MM.1S (cell line): ENCODE measurements at regions not wholly inside any gene's neighbourhood (a gene's known extent, or its start where the extent isn't known, plus 50 kb on each side); places are given as distances from the start of the nearest gene placed in this dataset.

ENCODE experiments used
- DNase-seq: peaks from one replicate; pipeline ENCODE4 v3.0.0-alpha.2; 2015
- H2AFZ ChIP-seq: fragments of 300-600 bp; sonication (generic); 2 replicates; pipeline ENCODE4 v1.6.0; 2016; ENCODE audit warnings: antibody characterized with exemption, low read length
- H3F3A ChIP-seq: fragments of 300-600 bp; sonication (generic); 2 replicates; pipeline ENCODE4 v1.6.1; 2016; ENCODE audit warnings: mild to moderate bottlenecking, antibody characterized with exemption, low read length, moderate library complexity, mixed read lengths; ENCODE audit not compliant: insufficient read depth
- H3K27ac ChIP-seq: fragments of 300-600 bp; sonication (generic); 2 replicates; pipeline ENCODE4 v1.5.1; 2016; ENCODE audit warnings: mild to moderate bottlenecking, low read length
- H3K27me3 ChIP-seq: fragments of 300-600 bp; sonication (generic); replicated peaks from 2 replicates; pipeline ENCODE4 v1.6.0; 2016; ENCODE audit warnings: low read length; ENCODE audit not compliant: insufficient read depth
- H3K36me3 ChIP-seq: fragments of 300-600 bp; sonication (generic); replicated peaks from 2 replicates; pipeline ENCODE4 v1.6.1; 2016; ENCODE audit warnings: mild to moderate bottlenecking, low read length, mixed read lengths; ENCODE audit not compliant: insufficient read depth
- H3K4me1 ChIP-seq: fragments of 300-600 bp; sonication (generic); 2 replicates; pipeline ENCODE4 v1.6.1; 2016; ENCODE audit warnings: low read length, mixed read lengths
- H3K4me2 ChIP-seq: fragments of 300-600 bp; sonication (generic); 2 replicates; pipeline ENCODE4 v1.6.0; 2016; ENCODE audit warnings: low read depth, low read length
- H3K4me3 ChIP-seq: fragments of 300-600 bp; sonication (generic); 2 replicates; pipeline ENCODE4 v1.5.1; 2016; ENCODE audit warnings: low read length, mixed read lengths
- H3K79me2 ChIP-seq: fragments of 300-600 bp; sonication (generic); 2 replicates; pipeline ENCODE4 v1.6.1; 2016; ENCODE audit warnings: mixed run types, low read length, mixed read lengths
- H3K9ac ChIP-seq: fragments of 300-600 bp; sonication (generic); 2 replicates; pipeline ENCODE4 v1.6.1; 2016; ENCODE audit warnings: low read length, mixed read lengths
- H3K9me2 ChIP-seq: fragments of 300-600 bp; sonication (generic); replicated peaks from 2 replicates; pipeline ENCODE4 v1.6.1; 2016; ENCODE audit warnings: mild to moderate bottlenecking, low read length, mixed read lengths; ENCODE audit not compliant: insufficient read depth
- H3K9me3 ChIP-seq: fragments of 300-600 bp; sonication (generic); replicated peaks from 2 replicates; pipeline ENCODE4 v1.6.1; 2016; ENCODE audit warnings: mild to moderate bottlenecking, low read length, mixed read lengths; ENCODE audit not compliant: insufficient read depth
- H4K20me1 ChIP-seq: fragments of 300-600 bp; sonication (generic); 2 replicates; pipeline ENCODE4 v1.6.1; 2016; ENCODE audit warnings: mild to moderate bottlenecking, low read length, moderate library complexity, mixed read lengths; ENCODE audit not compliant: insufficient read depth
- EZH2 ChIP-seq: fragments of 300-600 bp; sonication (generic); optimal IDR thresholded peaks from 2 replicates; pipeline ENCODE3; 2017; ENCODE audit warnings: low read depth, mild to moderate bottlenecking, antibody characterized with exemption, low read length, mixed read lengths
- EZH2phosphoT487 ChIP-seq: fragments of 300-600 bp; sonication (generic); IDR thresholded peaks from 2 replicates; pipeline ENCODE4 v1.6.1; 2018; ENCODE audit warnings: antibody characterized with exemption, low read length
- TF ChIP-seq, protein P1 (sequence below): fragments of 300-600 bp; sonication (generic); IDR thresholded peaks from 2 replicates; pipeline ENCODE4 v1.5.1; 2016; ENCODE audit warnings: antibody characterized with exemption, low read length, mixed read lengths

DNA sequence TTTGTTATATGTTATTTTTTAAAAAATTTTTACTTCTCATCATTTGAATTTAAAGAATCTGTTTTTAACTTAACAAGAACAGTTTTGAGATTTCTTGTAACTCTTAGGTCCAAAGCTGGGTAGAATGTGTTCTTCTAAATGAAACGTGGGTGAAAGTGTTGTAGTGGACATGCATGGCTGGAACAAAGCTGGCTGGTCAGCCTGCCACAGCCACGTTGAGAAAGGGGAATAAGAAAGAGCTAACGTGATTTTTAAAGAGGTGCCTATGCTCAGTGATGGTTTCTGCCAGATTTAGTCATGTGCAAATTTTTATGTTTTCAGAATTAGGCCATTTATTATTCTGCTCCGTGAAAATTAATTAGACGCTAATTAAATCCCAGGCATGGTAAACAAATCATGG is 203.9 kb upstream of the COL3A1 start:
- Histone ChIP-seq H3K27me3 (no peaks in the 10 kb centered on the region), H3K36me3 (no peaks in the 10 kb centered on the region), H4K20me1 (no peaks in the 10 kb centered on the region), H3K27ac (no peak overlapping the region), H3K4me1 (no peaks in the 10 kb centered on the region), H3K9ac (no peak overlapping the region), H3K4me2 (no peak overlapping the region), H3K9me2 (no peaks in the 10 kb centered on the region), H3K79me2 (no peaks in the 10 kb centered on the region), H3F3A (no peaks in the 10 kb centered on the region), H2AFZ (no peak overlapping the region), H3K4me3 (no peak overlapping the region), H3K9me3 (no peaks in the 10 kb centered on the region)
- TF ChIP-seq, protein P1, sequence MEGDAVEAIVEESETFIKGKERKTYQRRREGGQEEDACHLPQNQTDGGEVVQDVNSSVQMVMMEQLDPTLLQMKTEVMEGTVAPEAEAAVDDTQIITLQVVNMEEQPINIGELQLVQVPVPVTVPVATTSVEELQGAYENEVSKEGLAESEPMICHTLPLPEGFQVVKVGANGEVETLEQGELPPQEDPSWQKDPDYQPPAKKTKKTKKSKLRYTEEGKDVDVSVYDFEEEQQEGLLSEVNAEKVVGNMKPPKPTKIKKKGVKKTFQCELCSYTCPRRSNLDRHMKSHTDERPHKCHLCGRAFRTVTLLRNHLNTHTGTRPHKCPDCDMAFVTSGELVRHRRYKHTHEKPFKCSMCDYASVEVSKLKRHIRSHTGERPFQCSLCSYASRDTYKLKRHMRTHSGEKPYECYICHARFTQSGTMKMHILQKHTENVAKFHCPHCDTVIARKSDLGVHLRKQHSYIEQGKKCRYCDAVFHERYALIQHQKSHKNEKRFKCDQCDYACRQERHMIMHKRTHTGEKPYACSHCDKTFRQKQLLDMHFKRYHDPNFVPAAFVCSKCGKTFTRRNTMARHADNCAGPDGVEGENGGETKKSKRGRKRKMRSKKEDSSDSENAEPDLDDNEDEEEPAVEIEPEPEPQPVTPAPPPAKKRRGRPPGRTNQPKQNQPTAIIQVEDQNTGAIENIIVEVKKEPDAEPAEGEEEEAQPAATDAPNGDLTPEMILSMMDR: no peak
- TF ChIP-seq EZH2: no peak
- no peak for TF ChIP-seq EZH2phosphoT487
- no peak for DNase-seq

DNA sequence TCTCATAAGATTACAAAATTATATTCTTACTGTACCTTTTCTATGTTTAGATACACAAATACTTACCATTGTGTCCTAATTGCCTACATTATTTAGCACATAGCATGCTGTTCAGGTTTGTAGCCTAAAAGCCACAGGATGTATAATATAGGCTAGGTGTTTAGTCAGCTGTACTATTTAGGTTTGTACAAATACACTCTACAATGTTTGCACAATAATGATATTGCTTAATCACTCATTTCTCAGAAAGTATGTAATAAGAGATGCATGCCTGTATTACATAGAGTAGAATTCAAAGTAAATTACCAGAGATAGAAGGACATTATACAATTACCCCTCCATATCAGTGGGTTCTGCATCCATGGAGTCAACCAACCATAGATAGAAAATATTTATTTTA is 201.1 kb upstream of the COL3A1 start:
- Histone ChIP-seq H3K27ac (no peak overlapping the region), H3K4me3 (no peak overlapping the region), H3K4me1 (no peaks in the 10 kb centered on the region), H3K9me3 (no peaks in the 10 kb centered on the region), H2AFZ (no peak overlapping the region), H3K4me2 (no peak overlapping the region), H3F3A (no peaks in the 10 kb centered on the region), H3K36me3 (no peaks in the 10 kb centered on the region), H4K20me1 (no peaks in the 10 kb centered on the region), H3K9ac (no peak overlapping the region), H3K9me2 (no peaks in the 10 kb centered on the region), H3K27me3 (no peaks in the 10 kb centered on the region), H3K79me2 (no peaks in the 10 kb centered on the region)
- no peak for DNase-seq
- TF ChIP-seq, protein P1: no peak
- TF ChIP-seq EZH2 (no peak), EZH2phosphoT487 (no peak)

DNA sequence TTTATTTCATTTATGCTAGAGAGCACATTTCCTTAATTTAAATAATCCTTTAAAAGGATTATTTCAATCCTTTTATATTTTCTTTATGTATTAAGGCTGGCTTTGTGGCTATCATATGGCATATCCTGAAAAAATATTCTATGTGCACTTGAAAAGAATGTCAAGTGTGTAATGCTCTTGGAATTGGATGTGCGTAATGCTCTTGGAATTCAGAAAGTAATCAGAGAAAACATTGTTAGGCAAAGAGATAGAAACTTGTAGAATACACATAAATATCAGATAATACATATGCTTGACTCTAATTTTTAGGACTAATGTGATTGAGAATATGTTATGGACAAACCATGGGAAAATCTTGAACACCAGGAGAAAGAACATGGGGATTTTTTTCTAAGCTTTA is 197.5 kb upstream of the COL3A1 start:
- Histone ChIP-seq H3K4me3 (no peak overlapping the region), H3K9ac (no peak overlapping the region), H3K27me3 (no peaks in the 10 kb centered on the region), H3K36me3 (no peaks in the 10 kb centered on the region), H3K9me3 (no peaks in the 10 kb centered on the region), H3K27ac (no peak overlapping the region), H3K9me2 (no peaks in the 10 kb centered on the region), H3K79me2 (no peaks in the 10 kb centered on the region), H2AFZ (no peak overlapping the region), H3K4me1 (no peaks in the 10 kb centered on the region), H4K20me1 (no peaks in the 10 kb centered on the region), H3K4me2 (no peak overlapping the region), H3F3A (no peaks in the 10 kb centered on the region)
- TF ChIP-seq EZH2: no peak
- TF ChIP-seq, protein P1: no peak
- no peak for TF ChIP-seq EZH2phosphoT487
- DNase-seq: no peak
